Daoy (cell line): ENCODE measurements at regions not wholly inside any gene's neighbourhood (a gene's known extent, or its start where the extent isn't known, plus 50 kb on each side); places are given as distances from the start of the nearest gene placed in this dataset.
A peak's percentile ranks its signal among the peaks of the same experiment; 100 is the strongest.

Experiments
- DNase-seq: peaks from one replicate; pipeline ENCODE4 v3.0.0-alpha.2; 2015; ENCODE audit warnings: low read depth

GRCh38 chr18:72187956-72188355 is 356.2 kb downstream of the CBLN2 start:
- DNase-seq, result no peak

DNA sequence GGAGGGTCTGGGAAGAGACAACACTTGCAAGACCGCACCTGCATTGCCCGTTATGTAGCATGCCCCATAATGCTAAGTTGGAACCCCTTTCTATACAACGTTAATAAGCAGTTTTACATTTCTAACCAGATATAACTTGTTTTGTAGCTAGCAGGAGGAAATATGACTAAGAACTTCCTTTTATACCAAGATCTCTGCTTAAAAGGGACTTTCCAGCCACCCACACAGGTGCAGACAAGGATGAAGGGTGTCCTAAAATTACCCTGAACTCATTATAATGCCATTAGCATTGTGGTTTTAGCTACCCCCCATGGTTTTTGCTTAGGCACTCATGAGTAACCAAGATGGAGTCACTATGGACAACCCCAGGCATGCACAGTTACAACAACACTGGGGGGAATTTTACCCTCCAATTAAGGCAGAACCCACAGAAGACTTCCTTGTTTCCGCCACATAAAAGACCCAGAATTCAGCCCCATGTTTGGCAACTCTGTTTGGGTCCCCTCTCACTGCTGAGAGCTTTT is 362.8 kb downstream of the CBLN2 start:
- no peak for DNase-seq

DNA sequence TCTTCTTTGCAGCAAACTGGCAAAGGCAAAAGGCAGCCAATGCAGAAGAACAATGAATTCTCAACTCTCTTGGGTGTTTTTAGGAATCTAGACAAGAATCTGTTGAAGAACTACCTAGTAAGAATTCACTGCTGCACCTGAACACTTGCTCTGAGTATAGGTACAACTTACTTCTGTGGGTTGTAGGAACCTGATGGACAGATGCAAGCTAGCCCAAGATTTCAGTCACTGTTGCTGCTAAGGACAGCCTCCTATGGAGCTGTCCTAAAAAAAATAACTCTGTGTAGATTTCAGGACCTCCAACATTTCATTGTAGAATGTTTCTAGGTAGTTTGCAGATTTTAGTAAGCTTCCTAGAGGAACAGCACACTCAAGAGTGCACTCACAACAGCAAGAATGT is 363.5 kb downstream of the CBLN2 start:
- no peak for DNase-seq

GRCh38 chr18:72174972-72175649 is 369.0 kb downstream of the CBLN2 start:
- no peak for DNase-seq

DNA sequence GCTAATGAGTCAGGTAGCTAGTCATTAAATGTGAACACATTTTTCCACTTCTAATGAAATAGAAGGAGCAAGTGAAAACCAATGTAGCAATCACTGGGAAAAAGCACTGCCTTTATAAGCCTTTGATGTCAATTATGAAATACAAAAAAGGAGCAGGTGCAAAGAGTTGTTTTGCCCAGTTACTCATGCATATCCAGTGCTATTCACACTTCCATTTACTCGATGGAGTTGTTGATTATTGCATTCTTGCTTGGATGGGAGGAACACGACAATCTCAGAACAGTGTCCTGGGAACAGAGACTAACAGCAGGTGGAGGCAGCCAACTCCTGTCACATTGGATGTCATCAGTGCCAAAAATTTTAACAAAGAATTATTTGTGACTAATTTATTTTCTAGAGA is 372.5 kb downstream of the CBLN2 start:
- DNase-seq, result no peak

GRCh38 chr18:72161691-72162090 is 382.5 kb downstream of the CBLN2 start:
- DNase-seq, result peak; percentile 42

DNA sequence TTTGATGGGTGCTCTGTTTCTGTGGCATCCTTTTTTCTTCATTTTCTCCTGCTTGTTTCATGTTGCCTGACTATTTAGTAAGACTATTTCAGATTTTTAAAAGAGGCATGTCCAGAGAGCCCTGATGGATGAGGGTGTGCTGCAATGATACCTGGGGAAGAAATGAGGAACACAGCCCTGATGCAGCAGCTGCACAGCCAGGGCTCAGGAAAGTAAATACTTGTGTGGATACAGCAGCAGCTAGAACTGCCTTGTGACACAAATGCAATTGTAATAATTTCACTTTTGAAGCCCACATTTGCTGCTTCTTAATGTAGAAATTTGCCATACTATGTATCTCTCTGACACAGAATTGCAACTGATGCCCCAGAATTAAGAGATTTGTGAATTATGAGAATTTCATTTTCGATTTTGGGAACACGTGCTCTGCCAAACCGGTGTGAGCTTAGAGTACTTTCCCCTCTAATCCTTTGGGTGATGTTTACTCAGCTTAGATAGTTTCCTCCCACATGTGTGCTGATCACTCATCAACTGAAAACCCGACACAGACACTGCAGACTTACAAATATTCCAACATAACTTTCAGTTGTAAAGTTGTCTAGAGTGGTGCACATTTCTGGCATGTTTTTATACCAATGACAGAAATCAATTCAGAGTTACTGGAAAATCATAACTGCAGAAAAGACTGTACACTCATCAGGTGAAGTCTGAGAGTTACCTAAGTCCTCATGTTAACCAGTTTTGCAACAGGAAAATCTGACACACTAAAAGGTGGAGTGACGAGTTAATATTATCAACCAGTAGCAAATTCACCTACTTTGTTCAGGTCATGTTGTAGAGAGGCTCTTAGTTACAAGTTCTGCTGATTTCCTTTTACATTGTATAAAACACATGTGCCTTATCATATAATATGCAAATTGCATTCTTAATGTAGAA is 383.4 kb downstream of the CBLN2 start:
- peak; percentile 7 for DNase-seq

GRCh38 chr18:72155327-72155726 is 388.8 kb downstream of the CBLN2 start:
- peak; percentile 6 for DNase-seq

GRCh38 chr18:72154926-72155325 is 389.2 kb downstream of the CBLN2 start:
- no peak for DNase-seq

DNA sequence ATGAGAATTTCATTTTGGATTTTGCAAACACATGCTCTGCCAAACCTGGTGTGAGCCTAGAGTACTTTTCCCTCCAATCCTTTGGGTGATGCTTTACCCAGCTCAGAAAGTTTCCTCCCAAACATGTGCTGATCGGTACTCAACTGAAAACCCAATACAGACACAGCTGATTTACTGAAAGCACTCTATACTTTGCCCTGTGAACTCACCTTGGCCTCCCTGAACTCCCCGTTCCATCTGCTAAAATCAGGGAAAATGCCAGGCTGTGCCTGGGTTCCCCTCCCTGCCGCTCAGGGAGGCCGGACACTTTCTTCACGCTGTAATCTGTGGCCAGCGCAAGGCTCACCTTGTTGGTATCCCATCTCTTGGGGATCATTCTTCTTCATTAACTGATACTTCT is 391.2 kb downstream of the CBLN2 start:
- DNase-seq, result no peak

DNA sequence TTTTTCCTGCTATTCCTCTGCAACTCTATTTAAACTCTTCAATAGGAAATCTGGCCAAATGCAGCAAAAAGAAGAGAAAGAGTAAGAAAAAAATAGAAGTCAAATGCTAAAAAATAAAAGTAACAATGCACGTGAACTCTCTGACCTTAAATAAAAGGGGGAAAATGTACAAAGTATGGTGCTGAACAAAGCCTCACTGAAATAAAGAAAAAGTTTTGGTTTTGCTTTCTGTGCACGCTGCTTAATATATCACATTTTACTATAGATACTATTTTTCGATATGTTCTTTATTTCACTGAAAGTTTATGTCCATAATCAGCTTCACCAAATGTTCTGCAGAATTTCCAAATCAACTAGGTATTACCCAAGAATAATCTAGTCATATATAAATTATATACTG is 396.3 kb downstream of the CBLN2 start:
- no peak for DNase-seq

- DNase-seq, result no peak
Measured at GRCh38 chr18:72140007-72140406, 404.1 kb downstream of the CBLN2 start.

GRCh38 chr18:72128649-72129048 is 415.5 kb downstream of the CBLN2 start:
- no peak for DNase-seq

GRCh38 chr18:72122103-72122502 is 422.0 kb downstream of the CBLN2 start:
- DNase-seq, result no peak

DNA sequence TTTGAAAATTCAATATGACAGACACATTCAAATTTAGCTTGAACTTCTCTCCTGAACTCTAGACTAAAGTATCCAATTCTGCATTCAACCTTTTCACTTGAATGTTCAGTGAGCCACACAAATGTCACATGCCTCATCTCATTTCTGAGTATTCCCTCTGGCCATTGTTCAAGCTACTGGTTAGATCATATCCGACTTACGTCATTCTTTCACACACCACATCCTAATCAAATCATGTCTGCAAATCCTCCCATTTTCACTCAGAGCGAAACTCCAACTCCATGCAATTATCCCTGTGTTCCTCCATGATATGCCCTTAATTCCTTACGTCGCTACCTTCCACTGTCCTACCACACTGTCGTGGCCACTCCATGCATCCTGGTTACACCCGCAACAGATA is 425.1 kb downstream of the CBLN2 start:
- DNase-seq, result peak; percentile 53

DNA sequence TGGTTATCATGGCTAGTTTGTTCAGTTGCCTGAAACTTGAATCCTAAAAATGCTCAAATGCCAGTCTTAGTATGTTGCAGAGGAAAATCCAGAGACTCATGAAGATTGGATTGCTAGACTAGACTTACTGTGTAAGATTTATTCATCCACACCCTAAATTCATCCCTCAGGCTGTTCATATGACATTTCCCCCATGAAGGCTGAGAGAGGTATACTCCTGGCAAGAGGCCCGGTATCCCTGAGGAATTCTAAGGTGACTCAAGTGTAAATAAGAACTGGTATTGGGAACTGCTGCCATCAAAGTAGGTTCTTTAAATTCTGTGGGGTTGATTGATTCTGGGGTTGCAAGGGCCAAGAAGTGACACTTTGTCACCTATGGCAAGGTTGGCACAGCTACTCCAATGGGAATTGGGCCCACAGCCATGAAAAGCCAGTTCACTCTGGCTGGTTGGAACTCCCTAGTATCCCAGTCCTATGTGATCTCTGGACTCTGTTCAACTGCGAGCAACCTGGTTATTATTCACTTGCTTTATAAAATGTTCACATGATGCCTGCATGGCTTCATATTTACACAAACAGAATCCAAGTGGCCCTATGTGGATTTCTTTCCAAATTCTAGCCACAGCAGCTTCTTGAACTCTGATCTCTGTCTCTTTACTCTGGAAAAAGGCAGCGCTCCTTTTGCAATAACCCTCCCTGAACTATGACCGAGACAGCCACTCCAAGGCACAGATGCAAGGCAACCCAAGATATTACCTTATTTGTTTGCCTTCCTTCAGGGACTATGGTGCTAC is 429.1 kb downstream of the CBLN2 start:
- DNase-seq, result peak; percentile 9

DNA sequence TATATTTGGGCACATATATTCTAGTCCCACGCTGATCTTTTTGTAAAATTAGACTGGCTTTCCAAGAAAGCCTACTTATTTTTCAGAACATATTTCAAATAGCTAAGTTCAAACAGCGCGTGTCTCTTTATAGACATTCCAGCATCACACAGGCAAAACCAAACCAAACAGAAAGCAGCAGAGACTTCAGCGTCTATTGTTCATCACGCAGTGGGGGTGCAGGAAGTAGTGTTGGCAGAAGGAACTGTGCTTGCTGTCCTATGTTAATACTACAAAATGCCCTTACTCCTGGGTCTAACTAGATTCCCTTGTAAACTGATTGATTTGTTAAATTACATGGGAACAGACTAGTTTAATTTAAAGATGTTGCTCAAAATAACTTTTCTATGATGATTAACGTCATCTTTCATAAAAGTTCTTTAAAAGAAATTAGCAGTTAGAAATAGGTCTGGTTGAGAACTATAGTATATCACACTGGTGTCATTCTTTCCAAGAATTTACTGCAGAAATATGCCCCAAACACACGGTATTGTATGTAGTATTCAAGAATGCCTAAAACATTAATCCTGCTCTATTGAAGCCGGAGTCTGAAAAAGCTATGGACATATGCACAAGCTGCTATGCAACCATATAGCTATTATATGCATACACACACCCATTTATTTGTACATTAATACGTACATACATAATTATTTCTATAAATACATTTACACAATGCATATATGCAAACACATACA is 436.3 kb downstream of the CBLN2 start:
- peak; percentile 54 for DNase-seq

DNA sequence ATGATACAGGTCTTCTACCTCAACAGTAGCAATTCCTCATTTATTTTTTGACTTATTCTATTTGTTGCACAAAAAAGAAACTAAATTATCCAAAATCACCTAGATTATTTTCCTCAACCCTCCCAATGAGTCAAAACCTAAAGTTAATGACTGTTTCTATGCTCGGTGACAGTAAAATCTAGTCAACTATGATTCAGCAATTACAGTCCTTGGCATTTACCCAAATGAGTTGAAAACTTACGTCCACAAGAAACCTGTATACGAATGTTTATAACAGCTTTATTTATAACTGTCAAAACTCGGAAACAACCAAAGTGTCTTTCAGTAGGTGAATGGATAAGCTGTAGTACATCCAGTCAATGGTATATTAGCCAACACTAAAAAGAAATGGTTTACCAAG is 439.3 kb downstream of the CBLN2 start:
- DNase-seq, result no peak

DNA sequence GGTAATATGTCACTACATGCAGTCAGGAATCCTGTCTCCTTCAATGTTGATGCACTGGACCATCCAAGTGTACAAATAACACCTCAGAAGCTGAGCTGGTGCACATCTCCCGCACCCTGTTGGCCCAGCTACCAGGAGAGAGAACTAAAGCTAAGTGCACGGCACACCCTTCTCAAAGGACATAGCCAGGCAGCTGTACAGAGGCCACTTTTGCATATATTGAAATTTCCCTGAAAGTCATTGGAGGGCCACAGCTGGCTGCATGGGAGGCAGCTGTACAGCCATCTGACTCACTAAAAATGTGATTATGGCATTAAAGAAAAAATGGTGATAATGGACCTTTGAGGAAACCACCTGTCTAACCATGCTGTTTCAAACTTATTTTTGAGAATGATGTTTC is 441.7 kb downstream of the CBLN2 start:
- no peak for DNase-seq

GRCh38 chr18:72100465-72101004 is 443.6 kb downstream of the CBLN2 start:
- no peak for DNase-seq

- DNase-seq, result no peak
Measured at GRCh38 chr18:72091369-72091768, 452.8 kb downstream of the CBLN2 start.
